ENCODE measurements at regions not wholly inside any gene's neighbourhood (a gene's known extent, or its start where the extent isn't known, plus 50 kb on each side); places are given as distances from the start of the nearest gene placed in this dataset.
A peak's percentile ranks its signal among the peaks of the same experiment; 100 is the strongest.
"Not testable (repeated sequence)": the region's sequence is repeated elsewhere in the genome, so short reads cannot be mapped to it uniquely, and the experiment has no call there.

GRCh38 chr3:22612927-22613326 is 590.2 kb upstream of the UBE2E2 start:
- no peak for DNase-seq

DNA sequence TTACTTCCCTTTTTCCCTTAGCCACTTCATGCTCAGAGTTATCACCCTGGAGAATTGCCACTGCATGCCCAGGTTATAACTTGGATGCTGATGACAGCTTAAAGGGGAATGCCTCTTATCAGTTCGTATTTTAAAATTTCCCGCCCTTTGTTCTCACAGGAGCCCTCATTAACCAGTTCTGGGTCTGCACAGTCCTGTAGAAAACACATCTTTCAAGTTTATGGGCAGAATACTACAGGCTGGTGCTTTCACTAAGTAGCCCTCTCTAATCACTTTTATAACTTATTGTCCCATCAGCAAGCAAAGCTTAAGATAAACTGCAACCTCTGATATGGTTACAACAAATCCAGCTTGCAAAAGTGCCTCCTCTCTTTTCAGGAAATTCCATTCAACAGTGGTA is 587.3 kb upstream of the UBE2E2 start:
- no peak for DNase-seq

- DNase-seq, result no peak
Observed at GRCh38 chr3:22617372-22617771, 585.8 kb upstream of the UBE2E2 start.

- no peak for DNase-seq
Observed at GRCh38 chr3:22620498-22620897, 582.6 kb upstream of the UBE2E2 start.

- no peak for DNase-seq
Observed at GRCh38 chr3:22621205-22621809, 581.8 kb upstream of the UBE2E2 start.

- no peak for DNase-seq
Observed at GRCh38 chr3:22627993-22628499, 575.1 kb upstream of the UBE2E2 start.

DNA sequence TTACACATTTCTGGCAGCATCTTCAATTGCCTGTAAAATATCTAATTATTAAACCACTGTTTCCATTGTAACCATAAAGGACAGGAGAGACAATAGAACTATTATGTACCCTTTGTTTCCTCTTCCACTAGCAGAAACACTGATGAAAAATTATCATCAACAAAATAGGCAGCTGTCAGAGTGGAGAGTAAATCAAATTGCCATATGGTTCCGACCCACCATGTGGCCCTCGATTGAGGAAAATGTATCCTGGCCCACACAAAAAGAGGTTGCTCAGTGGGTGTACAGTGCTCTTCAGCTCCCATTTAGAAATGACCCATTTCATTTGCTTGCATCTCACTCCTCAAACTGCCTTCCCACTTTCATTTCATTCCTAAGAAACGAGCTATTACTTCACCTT is 570.6 kb upstream of the UBE2E2 start:
- DNase-seq, result no peak

- DNase-seq, result no peak
Observed at GRCh38 chr3:22634433-22634832, 568.7 kb upstream of the UBE2E2 start.

- no peak for DNase-seq
Observed at GRCh38 chr3:22659651-22660475, 543.3 kb upstream of the UBE2E2 start.

GRCh38 chr3:22660606-22661005 is 542.5 kb upstream of the UBE2E2 start:
- DNase-seq, result no peak

DNA sequence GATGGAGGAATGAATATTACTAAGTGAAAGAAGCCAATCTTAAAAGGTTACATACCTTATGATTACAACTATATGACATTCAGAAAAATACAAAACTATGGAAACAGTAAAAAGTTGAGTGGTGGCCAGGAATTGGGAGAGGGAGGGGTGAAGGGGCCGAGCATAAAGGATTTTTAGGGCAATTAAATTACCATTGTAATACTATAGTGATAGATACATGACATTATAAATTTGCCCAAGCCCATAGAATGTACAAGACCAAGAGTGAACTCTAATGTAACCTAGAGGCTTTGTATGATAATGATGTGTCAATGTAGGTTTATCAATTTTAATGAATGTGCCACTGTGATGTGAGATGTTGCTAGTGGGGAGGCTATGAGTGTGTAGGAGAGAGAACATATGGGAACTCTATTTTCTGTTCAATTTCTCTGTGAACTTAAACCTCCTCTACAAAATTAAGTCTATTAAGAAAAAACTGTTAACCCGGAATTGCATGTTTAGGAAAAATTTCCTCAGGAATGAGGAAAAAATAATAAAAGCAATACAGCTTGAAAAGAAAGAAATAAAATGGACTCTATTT is 541.9 kb upstream of the UBE2E2 start:
- DNase-seq, result no peak

- DNase-seq, result no peak
Observed at GRCh38 chr3:22665528-22665927, 537.6 kb upstream of the UBE2E2 start.

DNA sequence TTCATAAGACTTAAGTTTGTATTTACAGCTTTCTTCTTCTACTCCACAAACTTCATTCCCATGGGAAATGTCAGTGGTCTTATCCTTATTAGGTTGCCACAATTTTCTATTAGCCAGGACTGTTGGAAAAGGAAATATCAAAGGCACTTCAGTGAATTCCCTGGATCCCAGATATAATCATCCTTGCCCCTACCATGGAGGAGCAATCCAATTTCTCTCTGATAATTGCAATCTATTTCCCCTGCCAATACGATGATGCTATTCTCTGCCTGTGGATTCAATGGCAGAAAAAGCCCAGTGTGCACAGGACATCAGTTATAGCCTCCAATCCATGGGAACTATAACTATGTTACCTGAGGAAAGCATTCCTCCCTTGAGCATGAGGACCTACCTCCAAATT is 536.4 kb upstream of the UBE2E2 start:
- DNase-seq, result no peak

DNA sequence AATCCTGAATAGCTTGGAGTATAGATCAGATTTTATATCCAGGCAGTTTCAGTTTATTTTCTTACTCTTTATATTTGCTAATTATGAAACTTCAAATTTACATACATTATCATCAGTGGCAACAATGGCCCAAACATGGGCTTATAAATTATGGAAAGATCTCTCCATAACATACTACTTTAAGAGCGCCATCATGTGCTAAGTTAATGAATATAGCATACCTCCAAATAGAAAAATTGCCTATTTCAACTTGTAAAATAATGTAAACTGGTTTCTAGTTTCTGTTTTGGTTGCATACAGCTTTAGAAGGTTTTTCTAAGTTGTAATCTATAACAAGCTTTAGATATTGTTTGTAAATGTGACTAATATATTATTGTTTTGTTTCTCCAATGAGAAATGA is 531.3 kb upstream of the UBE2E2 start:
- no peak for DNase-seq

DNA sequence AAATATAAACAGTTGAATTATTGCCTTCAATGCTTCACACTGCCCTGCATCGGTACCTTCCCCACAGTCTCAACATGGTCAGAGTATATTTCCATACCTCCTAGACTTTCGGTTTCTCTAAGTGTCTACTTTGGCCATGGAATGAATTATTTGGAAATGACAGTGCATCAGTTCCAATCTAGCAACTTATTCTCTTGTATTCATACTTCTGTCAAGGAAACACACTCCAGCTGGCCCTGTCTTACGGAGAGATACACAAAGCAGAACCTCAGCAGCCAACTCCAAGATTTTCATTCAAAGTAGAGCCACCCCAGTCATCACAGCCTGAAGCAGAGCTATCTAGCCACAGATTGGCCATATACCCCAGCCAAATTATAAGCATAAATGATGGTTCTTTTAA is 518.4 kb upstream of the UBE2E2 start:
- DNase-seq, result no peak

DNA sequence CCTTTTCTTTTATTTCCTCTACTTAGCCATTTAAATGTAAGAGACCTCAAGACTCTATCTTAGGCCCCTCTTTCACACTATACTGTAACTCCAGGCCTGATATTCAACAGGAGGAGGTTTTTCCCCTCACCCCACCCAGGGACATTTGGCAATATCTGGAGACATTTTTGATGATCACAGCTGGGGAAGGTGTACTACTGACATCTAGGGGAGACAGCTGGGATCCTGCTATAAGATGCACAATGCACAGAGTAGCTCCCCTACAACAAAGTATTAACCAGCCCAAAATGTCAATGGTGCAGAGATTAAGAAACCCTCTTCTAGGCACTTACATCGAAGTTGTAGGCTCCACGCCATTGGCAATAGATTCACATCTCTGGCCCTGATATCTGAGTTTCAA is 517.5 kb upstream of the UBE2E2 start:
- peak; percentile 4 for DNase-seq

DNA sequence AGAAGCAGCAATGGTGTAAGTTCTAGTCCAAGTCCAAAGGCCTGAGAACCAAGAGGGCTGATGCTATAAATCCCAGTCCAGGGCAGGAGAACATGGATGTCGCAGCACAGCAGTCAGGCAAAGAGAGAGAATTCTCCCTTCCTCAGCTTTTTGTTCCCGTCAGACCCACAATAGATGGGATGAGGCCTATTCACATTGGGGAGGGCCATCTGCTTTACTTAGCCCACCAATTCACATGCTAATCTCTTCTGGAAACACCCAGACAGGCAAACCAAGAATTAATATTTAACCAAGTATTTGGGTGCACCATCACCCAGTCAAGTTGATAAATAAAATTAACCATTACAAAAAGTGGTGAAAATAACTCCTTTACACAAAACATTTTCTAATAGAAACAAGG is 511.7 kb upstream of the UBE2E2 start:
- DNase-seq, result no peak

DNA sequence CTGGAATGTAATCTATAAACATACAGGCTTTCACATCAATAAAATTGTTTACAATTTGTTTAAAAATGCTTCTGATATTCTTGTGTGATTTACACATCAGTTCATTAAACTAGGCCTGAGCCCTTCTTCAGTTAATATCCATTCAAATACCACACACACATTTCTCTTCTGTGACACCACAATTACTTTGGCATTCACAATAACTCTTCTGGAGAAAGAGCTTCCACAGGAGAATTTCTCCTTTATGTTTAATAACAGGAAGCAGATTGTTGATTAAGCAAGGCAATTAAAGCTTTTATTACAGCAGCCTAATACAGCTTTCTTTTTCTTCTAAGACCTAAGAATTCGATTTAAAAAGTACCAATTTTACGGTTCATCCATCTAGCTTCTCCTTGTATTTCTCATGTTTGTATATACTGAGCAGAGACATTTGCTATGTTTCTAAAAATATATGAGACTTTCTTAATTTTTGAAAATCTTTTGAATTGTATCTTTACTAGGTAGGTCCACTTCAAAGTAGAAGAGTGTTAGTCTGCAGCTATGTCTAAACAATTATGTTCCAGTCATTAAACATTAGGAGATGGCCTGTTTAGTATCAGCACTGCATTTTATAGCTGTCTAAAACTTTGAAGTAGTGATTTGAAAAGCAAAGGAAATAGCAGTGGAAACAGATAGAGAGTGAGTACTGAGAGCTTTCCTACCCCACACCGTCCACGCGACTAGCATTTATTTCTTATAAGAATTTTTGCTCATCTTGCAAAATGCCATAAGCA is 511.1 kb upstream of the UBE2E2 start:
- no peak for DNase-seq

GRCh38 chr3:22700876-22701275 is 502.3 kb upstream of the UBE2E2 start:
- no peak for DNase-seq

DNA sequence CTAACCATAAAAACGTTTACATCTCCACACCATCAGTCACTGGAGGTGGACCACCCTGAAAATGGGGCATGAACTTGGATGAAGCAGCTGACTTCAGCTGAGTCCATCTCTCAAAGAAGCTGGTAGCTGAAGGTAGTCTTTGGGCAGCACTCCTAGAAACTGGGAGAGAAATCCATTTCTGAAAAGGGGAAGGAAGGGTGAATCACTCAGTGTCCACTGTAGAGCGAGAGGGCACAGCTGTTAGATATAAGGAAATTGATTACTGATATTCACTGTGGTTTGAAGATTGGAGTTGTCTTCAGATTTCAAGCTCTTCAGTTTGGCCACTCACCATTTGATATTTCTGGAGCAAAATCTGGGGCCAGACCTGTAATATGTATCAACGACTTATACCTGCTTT is 499.0 kb upstream of the UBE2E2 start:
- DNase-seq, result no peak

DNA sequence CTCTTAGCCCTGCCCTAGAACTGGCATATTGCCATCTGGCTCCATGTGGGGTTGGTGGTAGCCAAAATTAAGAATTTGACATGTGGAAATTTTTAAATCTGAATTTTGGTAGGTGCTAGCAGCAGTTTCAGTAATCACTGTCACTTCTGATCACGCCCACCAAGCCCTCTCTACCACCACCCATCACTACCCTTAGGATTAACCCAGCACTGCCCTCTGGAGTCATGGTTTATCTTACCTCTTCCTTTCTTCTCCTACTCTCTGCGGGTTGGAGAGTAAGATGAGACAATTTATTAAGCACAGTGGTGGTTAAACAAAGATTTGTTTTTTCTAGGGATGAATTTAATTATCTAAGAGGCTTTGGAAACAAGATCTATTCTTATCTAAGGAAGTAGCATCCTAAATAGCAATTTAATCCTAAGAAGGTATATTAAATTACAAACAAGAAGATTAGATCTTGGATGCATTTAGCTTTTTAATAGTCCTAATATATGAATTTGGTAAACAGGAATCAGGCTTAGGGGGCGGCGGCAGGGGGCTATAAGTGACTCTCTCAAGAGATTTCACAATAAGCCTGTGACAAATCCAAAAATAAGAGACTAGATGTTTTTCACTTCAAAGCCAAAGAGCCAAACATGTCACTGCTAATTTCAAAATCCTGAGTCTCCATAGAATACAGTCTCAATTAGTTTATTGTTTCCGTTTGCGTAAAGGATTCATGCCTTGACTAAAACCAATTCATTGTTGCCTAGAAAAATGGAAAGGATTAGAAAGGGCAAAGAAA is 498.4 kb upstream of the UBE2E2 start:
- DNase-seq, result no peak

DNA sequence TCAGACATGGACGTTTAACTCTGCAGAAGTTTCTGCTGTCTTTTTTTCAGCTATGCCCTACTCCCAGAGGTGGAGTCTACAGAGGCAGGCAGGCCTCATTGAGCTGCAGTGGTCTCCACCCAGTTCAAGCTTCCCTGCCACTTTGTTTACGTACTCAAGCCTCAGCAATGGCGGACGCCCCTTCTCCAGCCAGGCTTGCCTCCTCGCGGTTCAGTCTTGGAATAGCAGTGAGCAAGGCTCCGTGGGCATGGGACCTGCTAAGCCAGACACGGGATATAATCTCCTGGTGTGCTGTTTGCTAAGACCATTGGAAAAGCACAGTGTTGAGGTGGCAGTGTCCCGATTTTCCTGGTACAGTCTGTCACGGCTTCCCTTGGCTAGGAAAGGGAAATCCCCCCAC is 496.2 kb upstream of the UBE2E2 start:
- not testable (repeated sequence) for DNase-seq

DNA sequence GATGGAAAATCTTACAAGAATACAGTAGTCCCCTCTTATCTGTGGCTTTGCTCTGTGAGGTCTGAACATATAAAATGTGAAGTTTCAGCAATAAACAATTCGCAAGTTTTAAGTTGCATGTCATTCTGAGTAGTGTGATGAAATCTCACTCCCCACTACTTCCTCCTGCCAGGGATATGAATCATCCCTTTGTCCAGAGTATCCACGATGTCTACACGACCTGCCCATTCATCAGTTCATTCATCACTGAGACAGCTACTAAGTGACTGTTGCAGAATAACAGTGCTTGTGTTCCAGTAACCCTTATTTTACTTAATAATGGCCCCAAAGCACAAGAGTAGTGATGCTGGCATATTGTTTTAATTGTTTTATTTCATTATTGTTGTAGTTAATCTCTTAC is 489.2 kb upstream of the UBE2E2 start:
- DNase-seq, result peak; percentile 92
